ENCODE measurements at regions not wholly inside any gene's neighbourhood (a gene's known extent, or its start where the extent isn't known, plus 50 kb on each side); places are given as distances from the start of the nearest gene placed in this dataset.

- H3K27ac Mint-ChIP-seq, result no peak overlapping the region
- H2BK120ac ChIP-seq (ENCODE audit: low read depth, low read length, poor library complexity, severe bottlenecking), result no peak overlapping the region
- H3K79me1 ChIP-seq (ENCODE audit: insufficient read depth, low read depth, low read length, poor library complexity, severe bottlenecking), result no peaks in the 10 kb centered on the region
- no peaks in the 10 kb centered on the region for H3K36me3 Mint-ChIP-seq (ENCODE audit: insufficient read depth in 1 of 3, low read depth in 3 of 3)
- no peaks in the 10 kb centered on the region for H4K20me1 ChIP-seq (ENCODE audit: control insufficient read depth, insufficient read depth, insufficient read length)
- H4K8ac ChIP-seq (replicated peaks; ENCODE audit: insufficient read length, low read depth, low read length), result no peak overlapping the region
- no peak overlapping the region for H2AK5ac ChIP-seq (ENCODE audit: insufficient read length, low read length)
- no peak overlapping the region for H3K18ac ChIP-seq (ENCODE audit: insufficient read length, low read depth, low read length)
- no peak overlapping the region for H2AFZ ChIP-seq (ENCODE audit: low read length)
- H3K79me2 ChIP-seq (ENCODE audit: insufficient read depth, low read length), result no peaks in the 10 kb centered on the region; the same call in 1 of the 2 replicates
- H3K4me3 Mint-ChIP-seq, result no peak overlapping the region
- no peak overlapping the region for H4K5ac ChIP-seq (ENCODE audit: insufficient read length, low read depth, low read length)
- no peak overlapping the region for H3K14ac ChIP-seq (ENCODE audit: insufficient read depth, low read length)
- H3K23me2 ChIP-seq (ENCODE audit: insufficient read length, low read depth, low read length, poor library complexity, severe bottlenecking), result no peaks in the 10 kb centered on the region
- no peak overlapping the region for H2BK12ac ChIP-seq (ENCODE audit: insufficient read length, low read depth, low read length)
- no peak overlapping the region for H2BK5ac ChIP-seq (ENCODE audit: insufficient read length, low read length)
- TF ChIP-seq CTCF (conservative IDR thresholded peaks at IDR 0.05), result no peak
- H2BK15ac ChIP-seq (ENCODE audit: low read depth, low read length), result no peak overlapping the region
- no peak for DNase-seq
- H3K4ac ChIP-seq (ENCODE audit: low read depth, low read length), result no peak overlapping the region
- H3K23ac ChIP-seq (ENCODE audit: insufficient read length, low read depth, low read length), result no peak overlapping the region
- no peak overlapping the region for H3K56ac ChIP-seq (ENCODE audit: insufficient read length, low read depth, low read length)
- H3K27me3 Mint-ChIP-seq (ENCODE audit: low read depth), result no peaks in the 10 kb centered on the region
- no peaks in the 10 kb centered on the region for H3K9me3 ChIP-seq (ENCODE audit: control insufficient read depth, low read depth, low read length)
- WGBS (ENCODE audit: extremely low coverage, insufficient read length, low lambda C conversion rate), result no CpG with 5 or more reads among the region's 8 CpGs
- no peak overlapping the region for H3K9ac ChIP-seq (ENCODE audit: extremely low read depth, insufficient read length, low read length)
- no peaks in the 10 kb centered on the region for H3K9me3 Mint-ChIP-seq
- no peaks in the 10 kb centered on the region for H3K4me1 ChIP-seq (ENCODE audit: insufficient read depth, low read length)
- H3K4me1 Mint-ChIP-seq, result peaks cover 0 to 2% of the 10 kb centered on the region in 2 experiments; a peak in 2 of 4 replicates
- H3T11ph ChIP-seq (ENCODE audit: low read length), result no peak overlapping the region
- H3K27me3 ChIP-seq (ENCODE audit: insufficient read depth, low read length), result no peaks in the 10 kb centered on the region
- H3K4me2 ChIP-seq (ENCODE audit: insufficient read depth, insufficient read length, low read length), result no peak overlapping the region
- no peak overlapping the region for H4K91ac ChIP-seq (ENCODE audit: insufficient read length, low read depth, low read length)
- H3K27ac ChIP-seq (ENCODE audit: insufficient read length, low read depth, low read length), result no peak overlapping the region
- H2BK20ac ChIP-seq (ENCODE audit: low read depth, low read length, poor library complexity, severe bottlenecking), result no peak overlapping the region
Observed at GRCh38 chr6:163774485-163774884, 360.0 kb downstream of the QKI start.

Data from H9 (cell line).